B cell (primary cell): ENCODE measurements at regions not wholly inside any gene's neighbourhood (a gene's known extent, or its start where the extent isn't known, plus 50 kb on each side); places are given as distances from the start of the nearest gene placed in this dataset.

ENCODE experiments used
- ATAC-seq: fragments of 200-7000 bp; cut with Tn5 transposase; one replicate; pipeline ENCODE4 v1.10.0; 2021; ENCODE audit warnings: low read depth, mild to moderate bottlenecking, moderate number of reproducible peaks, moderate library complexity
- CTCF ChIA-PET: fragments of 350-600 bp; sonication (Branson Sonifier 250); formaldehyde crosslinking; loops from one replicate; lab custom pipeline; 2021; ENCODE audit warnings: antibody characterized with exemption, inconsistent platforms; lab: Charles Lee
- POLR2A ChIA-PET: fragments of 350-600 bp; sonication (Branson Sonifier 250); formaldehyde crosslinking; loops from one replicate; lab custom pipeline; 2021; ENCODE audit warnings: antibody characterized with exemption; lab: Charles Lee
- DNase-seq: peaks from one replicate; pipeline ENCODE4 v3.0.0; 2013
- H2AFZ ChIP-seq: 2 replicates; pipeline ENCODE4 v1.6.1; 2012; ENCODE audit warnings: mild to moderate bottlenecking, low read depth, low read length; ENCODE audit not compliant: insufficient read depth, poor library complexity, severe bottlenecking
- H3K27ac ChIP-seq, 2 donors: 1 replicate in 1 of 2; 2 replicates in 1 of 2; pipeline ENCODE4 v1.5.1; 2012 to 2013; ENCODE audit warnings: low read length in 2 of 2, mild to moderate bottlenecking in 2 of 2, moderate library complexity in 1 of 2
- H3K27me3 ChIP-seq, 4 experiments: fragments of 200-600 bp in 1 of 4; sonication (generic) in 1 of 4; replicated peaks in 1 of 4; 1 replicate in 2 of 4; 2 replicates in 2 of 4; pipeline versions ENCODE4 v1.6.1 to v1.7.0; 2013 to 2016; ENCODE audit warnings: low read length in 3 of 4, mild to moderate bottlenecking in 2 of 4, mixed read lengths in 1 of 4, moderate library complexity in 1 of 4; ENCODE audit not compliant: insufficient read depth in 4 of 4, control insufficient read depth in 3 of 4; ENCODE audit errors: control extremely low read depth in 1 of 4
- H3K36me3 ChIP-seq, 2 experiments: replicated peaks in 1 of 2; 1 replicate in 1 of 2; 2 replicates in 1 of 2; pipeline versions ENCODE4 v1.6.1 to v1.7.1; 2013; ENCODE audit warnings: low read length in 1 of 2; ENCODE audit not compliant: insufficient read depth in 2 of 2, control insufficient read depth in 1 of 2; ENCODE audit errors: control extremely low read depth in 1 of 2, extremely low read depth in 1 of 2
- H3K4me1 ChIP-seq, 2 donors: fragments of 200-600 bp in 1 of 2; sonication (generic) in 1 of 2; 1 replicate in 1 of 2; 2 replicates in 1 of 2; pipeline versions ENCODE4 v1.5.1 to v1.6.1; 2013 to 2017; ENCODE audit warnings: low read length in 2 of 2; ENCODE audit not compliant: control insufficient read depth in 2 of 2, insufficient read depth in 2 of 2
- H3K4me2 ChIP-seq: replicated peaks from 2 replicates; pipeline ENCODE3; 2012; ENCODE audit warnings: mild to moderate bottlenecking, low read depth, low read length; ENCODE audit not compliant: poor library complexity, severe bottlenecking
- H3K4me3 ChIP-seq, 5 experiments: fragments of 200-600 bp in 1 of 5; sonication (generic) in 1 of 5; 1 replicate in 3 of 5; 2 replicates in 2 of 5; pipeline versions ENCODE4 v1.5.1 to v1.7.0; 2011 to 2016; ENCODE audit warnings: low read length in 4 of 5, mild to moderate bottlenecking in 4 of 5, low read depth in 2 of 5, control low read depth in 1 of 5, moderate library complexity in 1 of 5; ENCODE audit not compliant: insufficient read depth in 1 of 5; ENCODE audit errors: control extremely low read depth in 1 of 5, extremely low read depth in 1 of 5
- H3K79me2 ChIP-seq: fragments of 200-600 bp; sonication (generic); one replicate; pipeline ENCODE4 v1.6.0; 2016; ENCODE audit warnings: low read length; ENCODE audit not compliant: control insufficient read depth, insufficient read depth
- H3K9ac ChIP-seq: fragments of 200-600 bp; sonication (generic); 2 replicates; pipeline ENCODE4 v1.6.1; 2017; ENCODE audit warnings: mild to moderate bottlenecking, low read length, moderate library complexity
- H3K9me3 ChIP-seq, 3 donors: one replicate each; pipeline versions ENCODE4 v1.6.1 to v1.7.1; 2013; ENCODE audit warnings: low read length in 2 of 3; ENCODE audit not compliant: control insufficient read depth in 2 of 3, insufficient read depth in 1 of 3; ENCODE audit errors: control extremely low read depth in 1 of 3
- H4K20me1 ChIP-seq: 2 replicates; pipeline ENCODE4 v1.6.0; 2012; ENCODE audit warnings: mild to moderate bottlenecking, low read length; ENCODE audit not compliant: insufficient read depth, control insufficient read depth, poor library complexity, severe bottlenecking
- H3K27ac Mint-ChIP-seq: one replicate; pipeline ENCODE4 v1.8.0; 2021; ENCODE audit warnings: mixed read lengths
- H3K27me3 Mint-ChIP-seq: one replicate; pipeline ENCODE4 v1.8.0; 2021; ENCODE audit warnings: mixed read lengths
- H3K4me1 Mint-ChIP-seq: one replicate; pipeline ENCODE4 v1.8.0; 2021; ENCODE audit warnings: mixed read lengths
- H3K4me3 Mint-ChIP-seq: one replicate; pipeline ENCODE4 v1.8.0; 2021; ENCODE audit warnings: mixed read lengths
- H3K9me3 Mint-ChIP-seq: one replicate; pipeline ENCODE4 v1.8.0; 2022; ENCODE audit warnings: mixed read lengths; ENCODE audit not compliant: insufficient read depth
- CTCF ChIP-seq: fragments of 200-600 bp; IDR thresholded peaks from one replicate; pipeline ENCODE4 v1.8.0; 2022; ENCODE audit warnings: antibody characterized with exemption, mild to moderate bottlenecking
- EZH2 ChIP-seq: IDR thresholded peaks from 2 replicates; pipeline ENCODE4 v1.6.1; 2012; ENCODE audit warnings: borderline replicate concordance, low read depth, mild to moderate bottlenecking, moderate library complexity, low read length; ENCODE audit not compliant: insufficient read depth, poor library complexity, severe bottlenecking
- WGBS: methylation state at CpG from one replicate; pipeline ENCODE4 v1.1.5; 2013; ENCODE audit warnings: missing lambda C conversion rate; ENCODE audit not compliant: insufficient coverage; 5-methylcytosine and 5-hydroxymethylcytosine counted together
- intact Hi-C: fragments of 100-400 bp; cut with micrococcal nuclease; formaldehyde crosslinking; loops from one replicate; pipeline ENCODE4 v1.10.0; 2022

GRCh38 chr2:8251291-8251690, 430.6 kb upstream of the ID2 start:
- H4K20me1 ChIP-seq, result no peaks in the 10 kb centered on the region
- H3K9me3 Mint-ChIP-seq, result no peaks in the 10 kb centered on the region
- H3K27me3 Mint-ChIP-seq, result peaks cover 52% of the 10 kb centered on the region
- peaks cover 1% of the 10 kb centered on the region for H3K4me1 Mint-ChIP-seq
- TF ChIP-seq CTCF (no peak), EZH2 (no peak)
- no peaks in the 10 kb centered on the region for H3K4me1 ChIP-seq
- ChIA-PET CTCF (no interaction called here), POLR2A (no interaction called here)
- no peaks in the 10 kb centered on the region for H3K79me2 ChIP-seq
- DNase-seq, result no peak
- intact Hi-C loops, result no loop called here
- peaks cover 2 to 19% (median 9%) of the 10 kb centered on the region in 3 donors for H3K9me3 ChIP-seq
- peaks cover 0 to 7% (median 5%) of the 10 kb centered on the region in 4 experiments for H3K27me3 ChIP-seq
- no peak overlapping the region for H2AFZ ChIP-seq
- no peak for ATAC-seq
- no peak overlapping the region for H3K9ac ChIP-seq
- H3K36me3 ChIP-seq, result no peaks in the 10 kb centered on the region
- no peak overlapping the region for H3K27ac ChIP-seq
- no peak overlapping the region for H3K4me3 Mint-ChIP-seq
- no peak overlapping the region for H3K27ac Mint-ChIP-seq
- H3K4me3 ChIP-seq, result no peak overlapping the region
- H3K4me2 ChIP-seq, result no peak overlapping the region
- 25% methylated on average over 4 of the region's 6 CpGs for WGBS

DNA sequence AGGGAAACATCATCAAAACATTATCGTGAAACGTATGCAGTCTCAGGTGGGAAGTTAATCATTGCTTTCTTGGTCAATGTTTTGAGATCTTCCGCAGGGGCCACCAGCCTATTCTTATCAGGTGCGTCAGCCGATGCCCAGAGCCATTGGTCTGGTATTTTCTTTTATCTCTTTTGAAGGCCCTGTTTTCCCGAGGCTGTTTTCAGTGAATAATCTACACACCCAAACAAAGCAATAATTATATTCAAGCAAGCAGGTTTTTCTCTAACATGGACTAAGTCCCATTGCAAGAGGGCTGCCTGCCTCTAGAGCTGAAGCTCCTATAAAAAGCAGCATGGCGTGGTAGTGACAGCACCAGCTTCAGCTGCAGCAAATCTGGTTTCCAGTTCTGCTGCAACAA, 430.0 kb upstream of the ID2 start:
- H3K4me1 ChIP-seq, result no peaks in the 10 kb centered on the region
- ChIA-PET POLR2A (no interaction called here), CTCF (no interaction called here)
- Mint-ChIP-seq H3K9me3 (no peaks in the 10 kb centered on the region), H3K4me3 (no peak overlapping the region), H3K4me1 (peaks cover 1% of the 10 kb centered on the region), H3K27ac (no peak overlapping the region), H3K27me3 (peaks cover 56% of the 10 kb centered on the region)
- no peak overlapping the region for H3K4me3 ChIP-seq
- no peak overlapping the region for H2AFZ ChIP-seq
- H4K20me1 ChIP-seq, result no peaks in the 10 kb centered on the region
- DNase-seq (no peak), ATAC-seq (no peak)
- no peaks in the 10 kb centered on the region for H3K36me3 ChIP-seq
- no peak overlapping the region for H3K27ac ChIP-seq
- peaks cover 0 to 7% (median 5%) of the 10 kb centered on the region in 4 experiments for H3K27me3 ChIP-seq
- H3K79me2 ChIP-seq, result no peaks in the 10 kb centered on the region
- TF ChIP-seq EZH2, result no peak
- 100% methylated on average over 4 of the region's 7 CpGs for WGBS
- intact Hi-C loops, result no loop called here
- H3K9me3 ChIP-seq, result peaks cover 0 to 15% (median 5%) of the 10 kb centered on the region in 3 donors
- H3K4me2 ChIP-seq, result no peak overlapping the region
- H3K9ac ChIP-seq, result no peak overlapping the region
